Inferior parietal cortex (tissue), 1 donor: ENCODE measurements at regions not wholly inside any gene's neighbourhood (a gene's known extent, or its start where the extent isn't known, plus 50 kb on each side); places are given as distances from the start of the nearest gene placed in this dataset.
"Not testable (repeated sequence)": the region's sequence is repeated elsewhere in the genome, so short reads cannot be mapped to it uniquely, and the experiment has no call there.

ENCODE experiments used
- DNase-seq: peaks from one replicate; pipeline ENCODE4 v3.0.0-alpha.2; 2016; ENCODE audit errors: extremely low spot score

DNA sequence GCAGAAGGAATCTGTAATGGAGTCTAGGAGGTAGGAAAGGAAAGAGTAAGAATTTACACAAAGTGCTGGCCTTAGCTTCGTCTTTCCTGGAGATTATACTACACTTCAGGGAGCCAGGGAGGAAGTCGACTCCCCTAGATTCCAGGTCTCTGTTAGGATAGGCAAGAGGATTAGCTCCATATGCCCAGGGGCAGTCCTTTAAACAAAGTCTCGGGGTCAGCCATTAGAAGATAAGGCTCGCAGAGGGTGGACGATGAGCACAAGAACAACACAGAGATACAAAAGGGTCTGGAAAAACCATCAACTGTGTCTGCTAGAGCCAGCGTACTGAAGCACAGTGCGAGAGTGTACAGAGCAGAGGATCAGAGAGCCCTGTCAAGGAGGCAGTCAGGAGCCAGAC lies 344.7 kb upstream of the TNC start:
- DNase-seq = no peak

DNA sequence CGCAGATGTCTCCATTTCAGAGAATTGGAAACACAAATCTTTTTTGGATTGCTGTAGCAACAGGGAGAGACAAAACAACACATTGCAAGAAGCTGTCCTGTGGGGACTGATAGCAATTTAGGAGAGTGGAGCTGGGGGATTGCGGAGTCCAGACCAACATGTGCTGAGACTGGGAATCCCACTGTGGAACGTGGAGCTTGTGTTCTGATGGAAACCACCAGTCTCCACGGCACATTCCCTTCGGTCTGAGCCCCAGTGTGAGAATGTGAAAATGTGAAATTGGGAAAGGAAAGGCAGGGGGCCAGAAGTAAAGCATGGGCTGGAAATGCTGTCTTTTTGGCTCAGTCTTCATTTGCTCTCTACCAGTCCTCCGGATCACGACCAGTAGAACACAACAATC lies 348.8 kb upstream of the TNC start:
- DNase-seq = no peak

DNA sequence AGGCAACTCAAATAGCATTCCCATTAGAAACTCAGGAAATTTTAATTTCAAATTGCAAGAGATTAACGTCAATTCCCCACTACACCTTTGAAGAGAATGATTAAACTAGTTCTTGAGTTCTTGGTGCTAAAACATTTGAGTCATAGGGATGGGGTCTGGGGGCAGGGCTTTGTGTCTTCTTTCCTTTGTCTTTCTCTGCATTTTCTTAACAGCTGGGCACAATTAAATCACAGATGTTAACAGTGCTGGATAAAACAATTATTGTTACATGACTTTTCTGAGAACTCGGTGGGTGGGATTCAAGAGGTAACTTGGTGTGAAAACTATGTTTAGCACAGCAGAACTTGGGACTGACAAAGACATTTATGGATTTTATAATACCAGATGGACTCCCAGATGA lies 351.9 kb upstream of the TNC start:
- DNase-seq = no peak

DNA sequence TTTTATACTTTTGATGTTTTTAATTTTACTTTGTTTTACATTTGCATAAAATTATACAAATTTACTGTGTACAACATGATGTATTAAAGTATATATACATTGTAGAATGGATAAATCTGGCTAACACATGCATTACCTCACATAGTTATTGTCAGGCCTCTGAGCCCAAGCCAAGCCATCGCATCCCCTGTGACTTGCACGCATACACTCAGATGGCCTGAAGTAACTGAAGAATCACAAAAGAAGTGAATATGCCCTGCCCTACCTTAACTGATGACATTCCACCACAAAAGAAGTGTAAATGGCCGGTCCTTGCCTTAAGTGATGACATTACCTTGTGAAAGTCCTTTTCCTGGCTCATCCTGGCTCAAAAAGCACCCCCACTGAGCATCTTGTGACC lies 355.1 kb upstream of the TNC start:
- not testable (repeated sequence) for DNase-seq

DNA sequence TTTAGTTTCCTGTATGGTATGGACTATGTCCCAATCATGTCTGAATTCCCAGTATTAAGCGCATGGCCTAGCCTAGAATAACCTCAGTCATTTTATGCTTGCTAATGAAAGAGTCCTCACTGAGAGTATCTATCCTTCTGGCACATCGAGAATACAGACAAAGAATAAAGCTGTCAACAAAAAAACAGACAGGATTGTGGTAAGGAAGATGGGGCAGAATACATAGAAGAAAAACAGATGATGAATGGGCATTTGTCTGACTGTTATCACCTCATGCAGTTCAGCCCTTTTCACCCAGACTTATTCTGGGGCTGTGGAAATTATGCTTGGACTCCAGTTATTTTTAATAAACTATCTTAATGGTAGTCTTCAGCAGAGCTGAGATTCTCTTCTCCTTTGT lies 363.8 kb upstream of the TNC start:
- DNase-seq = no peak

DNA sequence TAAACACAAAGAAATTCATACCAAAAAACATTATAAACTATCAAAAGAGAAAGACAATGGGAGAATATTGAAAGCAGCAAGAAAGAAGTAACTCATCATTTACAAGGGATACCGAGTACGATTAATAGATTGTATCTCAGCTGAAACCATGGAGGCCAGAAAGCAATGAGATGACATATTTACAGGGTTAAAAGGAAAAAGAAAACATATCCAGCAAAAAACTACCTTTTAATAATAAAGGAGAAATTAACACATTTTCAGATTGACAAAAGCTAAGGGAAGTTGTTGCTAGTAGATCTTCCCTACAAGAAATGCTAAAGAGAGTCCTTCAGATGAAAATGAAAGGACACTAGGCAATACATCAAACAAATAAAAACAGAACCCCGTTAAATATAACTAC lies 364.8 kb upstream of the TNC start:
- DNase-seq = no peak

DNA sequence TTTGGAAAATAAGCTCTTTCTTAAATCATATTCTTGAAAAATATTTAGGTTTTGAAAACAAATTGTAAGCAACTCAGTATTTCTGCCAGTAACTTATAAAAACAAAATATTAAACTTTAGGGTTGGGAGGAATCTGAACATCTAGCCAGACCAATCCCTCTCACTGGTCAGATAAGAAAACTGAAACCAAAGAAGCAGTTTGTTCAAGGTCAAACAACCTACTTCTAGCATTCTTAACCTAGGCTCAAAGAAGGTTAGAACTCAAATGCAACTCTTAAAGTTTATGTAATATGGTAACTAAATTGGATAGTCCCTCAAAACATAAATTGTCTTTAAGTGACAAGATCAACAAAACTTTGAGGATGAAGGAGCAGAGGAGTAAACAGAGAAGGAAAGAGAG lies 374.9 kb upstream of the TNC start:
- DNase-seq = no peak

DNA sequence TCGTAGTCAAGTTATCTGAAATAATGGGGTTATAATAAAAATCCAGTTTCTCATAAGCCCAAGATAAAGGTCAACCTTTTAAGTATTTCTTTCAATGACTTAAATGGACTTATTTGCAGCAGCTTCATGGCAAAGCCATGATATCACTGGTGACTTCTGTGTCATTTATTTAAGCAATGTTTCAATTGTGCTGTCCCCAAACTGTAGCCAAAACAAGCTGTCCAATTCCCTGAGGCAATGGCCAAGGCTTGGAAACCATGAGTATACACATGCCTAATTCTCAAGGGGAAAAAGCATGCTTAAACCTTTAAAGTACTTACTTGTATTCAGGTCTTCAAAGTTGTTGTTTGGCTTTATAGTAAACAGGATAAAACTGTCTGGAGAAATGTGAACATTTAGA lies 376.4 kb upstream of the TNC start:
- DNase-seq = no peak

DNA sequence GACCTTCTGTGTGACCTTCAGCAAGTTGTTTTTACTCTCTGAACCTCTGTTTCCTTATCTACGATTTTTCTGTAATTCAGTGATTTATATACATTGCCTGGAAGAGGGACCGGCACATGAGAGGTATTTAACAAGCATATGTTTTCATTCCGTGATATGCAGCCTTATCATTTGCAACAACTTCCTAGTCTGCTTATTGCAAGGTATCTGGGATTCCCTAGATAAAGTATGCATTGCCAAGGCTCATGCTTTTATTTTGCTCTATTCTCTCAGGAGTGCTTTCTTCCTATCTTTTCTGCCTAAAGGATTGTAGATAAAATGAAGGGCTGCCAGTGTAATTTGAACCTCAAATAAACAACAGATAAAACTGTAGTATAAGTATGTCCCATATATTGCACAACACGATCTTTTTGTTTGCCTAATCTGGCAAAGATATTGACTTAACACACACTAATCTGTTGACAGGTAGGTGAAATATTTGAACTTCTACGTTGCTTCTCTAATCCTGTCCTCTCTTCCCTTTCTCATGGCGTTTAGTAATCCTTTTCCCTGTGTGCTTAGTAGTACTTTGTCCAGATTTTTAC lies 377.2 kb upstream of the TNC start:
- DNase-seq = no peak

DNA sequence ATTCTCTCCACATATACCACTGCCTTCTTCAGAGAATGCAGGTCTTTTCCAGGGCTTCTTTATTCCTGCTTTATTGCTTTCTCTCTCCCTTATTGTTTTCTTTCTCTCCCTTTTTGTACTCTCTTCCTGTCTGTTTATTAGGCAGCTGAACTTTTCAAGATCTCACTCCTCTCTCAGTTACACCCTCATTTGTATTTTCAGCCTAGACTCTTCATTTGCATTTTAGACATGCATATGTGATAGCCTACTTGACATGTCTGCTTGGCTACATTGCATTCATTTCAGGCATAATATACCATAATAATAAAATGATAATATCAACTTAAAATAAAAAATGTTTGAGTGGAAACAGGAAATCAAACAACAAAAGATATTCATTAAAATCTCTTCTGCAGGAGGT lies 377.9 kb upstream of the TNC start:
- DNase-seq = no peak

DNA sequence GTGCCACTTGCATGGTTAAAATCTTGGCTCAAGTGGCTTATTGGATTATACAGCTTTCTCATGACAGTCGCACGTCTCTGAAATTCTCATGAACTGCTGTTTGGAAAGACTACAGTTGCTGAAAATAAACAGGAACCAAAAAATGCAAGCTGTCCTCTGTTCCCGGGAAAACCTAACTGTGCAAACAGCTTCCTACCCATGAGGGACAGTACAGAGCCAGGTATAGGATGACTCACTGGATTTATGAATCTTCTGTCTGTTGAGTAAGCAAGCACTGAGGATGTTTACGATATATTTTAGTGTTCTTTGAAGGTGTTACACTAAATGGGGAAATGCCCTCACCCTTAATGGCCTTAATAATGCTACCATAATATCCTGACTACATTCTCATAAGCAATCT lies 380.3 kb upstream of the TNC start:
- no peak for DNase-seq

DNA sequence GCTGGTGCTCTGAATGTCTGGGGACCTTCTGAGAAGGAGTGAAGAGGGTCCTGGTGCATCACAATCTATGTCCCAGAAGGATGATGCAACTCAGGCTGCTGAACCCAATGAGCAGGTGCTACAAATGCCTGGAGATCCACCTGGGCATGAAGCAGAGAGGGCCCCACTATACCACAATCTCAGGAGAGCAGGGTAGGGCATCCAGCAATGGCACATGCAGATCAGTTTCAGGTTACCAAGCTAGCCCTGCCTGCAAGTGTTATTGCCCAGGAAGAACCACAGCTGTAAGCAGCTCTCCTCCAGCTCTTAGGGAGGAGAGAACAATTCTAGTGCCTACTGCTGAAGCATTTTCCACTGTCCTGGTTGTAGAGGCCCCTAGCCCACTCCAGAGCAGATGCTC lies 389.2 kb upstream of the TNC start:
- no peak for DNase-seq

DNA sequence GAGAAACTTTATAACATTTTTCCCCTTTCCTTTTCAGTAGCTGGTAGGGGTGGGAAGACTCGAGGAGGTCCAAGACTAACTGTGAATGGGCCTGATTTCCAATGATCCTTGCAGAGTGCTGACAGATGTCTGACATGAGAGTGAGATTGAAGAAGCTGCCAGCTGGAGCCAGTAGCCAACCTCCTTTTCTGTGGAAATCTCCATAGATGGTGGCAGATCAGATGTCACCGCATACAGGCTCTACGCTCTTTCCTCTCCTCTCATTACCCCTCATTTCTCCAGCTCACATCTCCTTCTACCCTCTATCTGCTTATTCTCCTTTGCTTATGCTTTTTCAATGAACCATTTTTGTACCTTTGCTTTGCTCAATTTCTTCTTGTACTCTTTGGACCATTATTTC lies 395.2 kb upstream of the TNC start:
- DNase-seq = no peak

DNA sequence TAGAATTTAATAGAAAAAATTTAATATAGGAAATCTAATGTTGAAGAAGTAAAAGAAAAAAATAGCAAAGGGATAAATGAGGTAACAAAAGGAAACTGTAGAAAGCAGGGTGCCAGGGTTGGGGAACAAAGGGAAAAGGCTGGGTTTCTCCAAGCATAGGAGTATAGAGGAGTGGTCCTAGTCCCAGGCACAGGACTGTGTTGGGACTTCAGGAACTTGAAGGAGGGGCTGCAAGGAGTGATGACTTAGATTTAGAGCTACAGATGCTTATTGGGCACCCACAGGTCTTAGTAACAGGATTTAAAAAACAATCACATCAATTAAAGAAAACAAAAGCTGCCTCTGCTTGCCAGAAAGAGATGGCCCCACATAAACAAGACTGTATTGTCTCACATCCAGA lies 396.5 kb upstream of the TNC start:
- no peak for DNase-seq

DNA sequence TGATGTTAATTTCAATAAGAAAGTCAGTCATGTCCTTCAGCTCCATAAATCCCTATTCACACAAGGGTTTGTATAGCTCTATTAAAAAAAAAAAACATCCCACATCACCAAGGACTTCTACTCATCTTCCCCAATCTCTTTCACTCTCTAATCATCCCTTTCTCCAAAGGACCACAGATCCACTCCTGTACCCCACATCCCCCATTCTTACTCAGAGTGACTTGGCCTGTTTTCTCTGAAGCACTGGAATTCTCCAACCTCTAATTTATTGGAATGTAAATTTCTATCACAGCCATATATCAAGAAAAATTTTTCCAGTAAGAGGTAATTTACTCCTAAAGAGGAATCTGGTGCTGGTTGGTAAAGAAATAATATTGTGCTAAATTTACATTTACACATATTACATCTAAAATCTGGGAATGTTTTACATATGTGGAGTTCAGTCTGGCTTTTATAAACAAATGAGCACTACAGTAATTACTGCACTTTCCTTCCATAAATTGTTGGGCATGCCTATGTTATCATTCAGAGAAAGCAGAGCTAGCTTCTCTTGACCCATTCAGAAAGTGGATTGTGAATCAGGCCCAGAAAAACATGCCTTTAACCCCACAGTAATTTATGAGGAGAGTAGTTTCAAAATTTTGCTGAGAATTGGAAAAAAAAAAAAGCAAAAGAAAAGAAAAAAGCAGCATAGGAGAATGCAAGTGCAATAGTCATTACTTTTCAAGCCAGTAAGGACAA lies 399.5 kb upstream of the TNC start:
- DNase-seq = no peak

DNA sequence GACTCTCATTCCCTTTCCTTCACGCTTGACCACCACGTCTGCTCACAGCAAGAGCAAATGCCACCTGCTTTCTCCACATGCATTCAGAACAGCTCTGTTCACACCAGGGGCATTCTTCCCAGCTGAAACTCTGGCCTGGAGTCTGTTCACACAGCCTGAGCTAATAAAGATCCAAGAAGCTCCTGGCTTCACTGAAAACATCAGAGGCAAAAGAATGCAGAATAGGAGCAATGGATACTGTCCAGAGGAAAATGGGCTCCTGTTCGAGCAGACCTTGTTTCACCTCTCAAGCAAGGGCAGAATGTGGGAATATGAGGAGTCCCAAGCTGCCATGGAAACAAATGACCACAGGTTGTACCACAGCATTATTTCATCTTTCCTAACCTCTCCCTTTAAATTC lies 402.7 kb upstream of the TNC start:
- DNase-seq = no peak

DNA sequence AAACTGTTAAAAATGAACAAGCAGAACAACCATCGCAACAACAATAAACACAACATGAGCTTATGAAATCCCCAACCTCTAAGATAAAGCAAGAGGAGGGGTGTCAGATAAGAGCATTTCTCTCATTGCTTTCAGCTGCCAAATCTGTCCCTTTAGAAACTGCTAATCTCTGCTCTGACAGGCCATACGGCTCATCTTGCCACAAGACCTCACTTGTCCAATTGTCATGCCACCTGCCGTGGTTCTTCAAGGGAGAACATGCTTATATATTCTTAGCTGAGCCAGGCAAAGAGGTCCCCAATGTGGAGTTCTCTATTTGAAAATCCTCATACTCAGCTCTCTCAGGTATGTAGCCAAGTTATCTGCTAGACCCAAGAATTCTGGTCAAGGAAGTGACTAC lies 405.0 kb upstream of the TNC start:
- DNase-seq = no peak

DNA sequence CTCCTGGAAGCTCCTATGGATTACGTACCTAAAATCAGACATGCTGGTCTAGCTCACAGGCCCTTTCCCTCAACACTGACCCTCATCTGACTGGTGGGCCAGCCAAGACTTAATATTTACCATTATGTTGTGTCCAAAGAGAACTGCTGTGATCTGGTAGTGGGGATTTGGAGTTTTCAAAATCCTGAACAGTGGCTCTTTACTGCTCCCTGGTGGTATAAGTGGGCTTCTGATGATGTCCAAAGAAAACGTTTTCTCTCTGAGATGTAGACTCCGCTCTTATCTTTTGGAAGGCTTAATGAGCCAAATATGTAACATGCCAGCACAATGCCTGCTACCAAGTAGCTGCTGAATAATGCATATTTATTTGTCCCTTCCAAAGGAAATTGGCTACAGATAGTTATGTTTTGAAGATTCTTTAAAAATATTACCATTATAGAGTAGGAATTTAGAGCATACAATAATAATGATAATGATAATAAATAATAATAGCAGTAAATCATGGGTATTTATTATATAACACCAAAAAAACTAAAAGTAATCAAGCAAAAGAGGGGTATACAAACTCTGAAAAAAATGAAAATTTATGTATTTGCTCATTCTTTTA lies 406.6 kb upstream of the TNC start:
- peak; percentile 85 for DNase-seq

DNA sequence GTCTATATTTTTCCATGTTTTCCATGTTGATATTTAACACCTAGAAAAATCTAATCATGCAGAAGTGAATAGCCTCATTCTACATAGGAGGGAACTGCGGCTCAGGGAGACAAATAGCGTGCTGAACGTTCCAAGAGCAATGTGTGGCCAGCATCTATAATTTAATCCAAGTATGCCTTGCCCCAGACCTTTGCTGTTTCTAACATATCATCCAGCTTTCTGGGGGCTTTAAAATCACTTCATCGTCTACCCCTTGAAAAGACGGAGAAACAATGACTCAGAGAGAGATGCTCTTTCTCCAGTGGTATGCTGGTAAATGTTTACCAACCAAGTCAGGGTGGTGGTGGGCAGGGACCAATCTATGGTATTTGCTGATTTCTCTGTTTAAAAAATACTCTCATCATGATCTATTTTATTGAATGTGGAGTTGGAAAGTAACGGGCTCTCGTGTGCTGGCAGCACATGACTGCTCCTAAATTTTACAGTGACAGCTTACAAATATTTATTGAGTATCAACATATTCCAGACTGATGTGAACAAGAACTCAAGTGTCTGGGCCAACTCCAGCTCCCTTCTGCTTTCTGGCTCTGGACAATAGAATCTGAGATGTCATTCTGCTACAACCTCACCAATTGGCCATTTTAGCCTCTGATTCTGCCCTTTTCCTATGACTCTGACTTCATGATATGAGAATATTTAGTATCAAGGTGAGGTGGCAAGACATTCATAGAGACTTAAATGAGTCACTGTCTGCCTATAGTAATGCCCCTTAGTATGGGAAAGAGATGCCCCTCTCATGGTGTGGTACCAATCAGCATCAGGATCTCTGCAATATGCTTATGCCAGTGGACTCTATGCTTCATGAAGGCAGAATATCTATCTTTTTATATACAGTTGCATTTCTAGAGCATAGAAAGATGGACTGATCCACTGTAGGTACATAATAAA lies 407.4 kb upstream of the TNC start:
- no peak for DNase-seq

DNA sequence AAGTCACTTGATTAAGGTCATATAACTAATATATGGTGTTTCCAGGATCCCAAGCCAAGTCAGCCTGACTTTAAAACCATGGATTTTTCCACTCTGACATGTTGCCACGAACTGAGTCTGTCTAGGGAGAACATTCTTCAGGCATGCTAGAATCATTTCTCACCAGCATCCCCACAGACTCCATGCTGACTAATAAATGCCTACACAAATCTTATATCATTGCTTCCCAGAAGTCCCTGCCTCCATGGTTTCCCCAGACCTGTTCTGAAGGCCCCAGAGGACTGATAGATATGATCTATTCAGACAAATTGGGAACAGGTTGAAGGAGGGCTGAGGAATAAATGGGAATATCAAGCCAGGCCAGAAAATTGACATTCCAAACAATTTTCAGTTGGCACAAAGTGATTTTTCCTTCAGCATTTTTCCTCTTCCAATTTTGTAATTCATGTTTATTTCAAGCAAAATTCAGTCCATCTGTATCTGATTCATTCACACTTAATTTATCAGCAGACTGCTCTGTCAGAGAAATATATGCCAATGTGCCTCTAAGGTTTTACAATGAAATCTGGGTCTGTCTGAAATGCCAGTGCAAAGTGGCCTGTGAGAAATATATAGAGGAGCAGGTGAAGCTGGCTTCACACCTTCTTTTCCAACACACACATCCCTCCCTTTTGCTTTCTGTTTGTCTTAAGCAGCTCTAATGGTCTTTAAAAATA lies 413.6 kb upstream of the TNC start:
- no peak for DNase-seq

DNA sequence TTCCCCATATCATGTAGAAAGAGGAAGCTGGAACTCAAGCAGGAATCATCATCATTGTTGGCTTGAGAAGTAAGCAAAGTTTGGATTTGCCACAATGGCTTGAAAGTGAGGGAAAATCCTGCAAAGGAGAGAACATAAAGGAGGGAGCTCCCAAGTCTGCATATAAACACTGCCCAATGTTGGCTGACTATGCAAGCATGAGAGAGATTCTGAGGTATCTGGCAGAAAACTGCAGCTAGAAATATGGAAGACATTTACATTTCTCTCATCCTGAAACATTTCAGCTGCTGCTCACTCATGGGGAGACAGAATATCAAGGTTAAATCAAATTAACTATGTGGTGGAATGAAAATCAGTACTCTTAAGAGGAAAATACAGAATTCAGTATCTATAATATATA lies 415.6 kb upstream of the TNC start:
- DNase-seq = no peak

DNA sequence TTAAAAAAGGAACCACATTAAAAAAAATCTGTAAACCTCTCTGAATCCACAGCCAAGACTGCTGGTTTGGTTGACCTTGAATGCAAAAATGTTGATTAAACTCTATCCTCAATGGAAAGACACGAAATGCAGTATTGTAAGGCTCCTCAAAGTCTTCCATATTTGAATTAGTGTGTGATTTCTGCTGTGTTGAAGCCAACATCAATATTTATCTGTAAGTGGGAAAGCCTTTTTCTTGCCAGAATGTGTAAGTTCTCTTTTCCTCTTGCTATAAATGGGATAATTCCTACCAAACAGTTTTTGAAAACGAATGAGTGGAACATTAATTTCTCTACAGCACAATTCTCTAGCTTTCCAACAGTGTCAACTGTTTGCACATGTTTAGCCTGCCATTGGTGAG lies 422.1 kb upstream of the TNC start:
- no peak for DNase-seq
